BJ (cell line): ENCODE measurements at regions not wholly inside any gene's neighbourhood (a gene's known extent, or its start where the extent isn't known, plus 50 kb on each side); places are given as distances from the start of the nearest gene placed in this dataset.

Source experiments
- CTCF ChIA-PET: fragments of 350-600 bp; formaldehyde crosslinking; extraction: SDS; loops from one replicate; lab custom pipeline; 2021; ENCODE audit warnings: antibody characterized with exemption, inconsistent platforms; lab: Yijun Ruan, JAX
- POLR2A ChIA-PET: fragments of 300-600 bp; sonication (Branson Sonifier 250); formaldehyde crosslinking; extraction: SDS; loops from one replicate; lab custom pipeline; 2021; ENCODE audit warnings: antibody characterized with exemption; lab: Charles Lee
- DNase-seq: peaks from one replicate; pipeline ENCODE4 v3.0.0-alpha.2; 2011; ENCODE audit warnings: low read depth
- H3K27me3 ChIP-seq: 2 replicates; pipeline ENCODE4 v1.6.0; 2011; ENCODE audit warnings: low read length; ENCODE audit not compliant: control insufficient read depth, insufficient read depth
- H3K36me3 ChIP-seq: 2 replicates; pipeline ENCODE4 v1.5.1; 2011; ENCODE audit warnings: low read length; ENCODE audit not compliant: control insufficient read depth, insufficient read depth
- H3K4me3 ChIP-seq: 2 replicates; pipeline ENCODE4 v1.5.1; 2011; ENCODE audit warnings: low read depth, mild to moderate bottlenecking, control low read depth, low read length
- TF ChIP-seq, protein P1 (sequence below): IDR thresholded peaks from 2 replicates; pipeline ENCODE4 v1.5.1; 2011; ENCODE audit warnings: low read depth, mild to moderate bottlenecking, control low read depth, inconsistent platforms, low read length, moderate library complexity; ENCODE audit not compliant: insufficient read depth

DNA sequence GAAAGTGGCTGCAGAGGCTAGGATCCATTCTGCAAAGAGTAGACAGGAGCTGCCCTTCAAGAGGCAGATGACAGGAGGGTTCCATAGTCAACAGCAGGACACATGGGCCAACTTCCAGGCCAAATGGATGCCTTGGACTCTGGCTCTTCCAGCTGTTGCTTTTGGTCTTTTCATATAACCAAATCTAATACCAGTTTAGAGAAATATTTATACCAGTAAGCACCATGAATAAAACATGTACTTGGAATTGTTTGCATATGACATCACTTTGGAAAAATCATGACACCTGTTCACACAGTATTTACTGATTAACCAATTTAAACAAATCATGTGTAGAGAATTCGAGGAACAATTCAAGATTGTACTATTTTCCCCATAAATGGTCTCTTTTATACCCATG lies 481.3 kb downstream of the DMRT2 start:
- ChIA-PET CTCF (no interaction called here), POLR2A (no interaction called here)
- H3K36me3 ChIP-seq, result no peaks in the 10 kb centered on the region
- H3K27me3 ChIP-seq, result no peaks in the 10 kb centered on the region
- DNase-seq, result no peak
- no peak overlapping the region for H3K4me3 ChIP-seq
- TF ChIP-seq, protein P1, sequence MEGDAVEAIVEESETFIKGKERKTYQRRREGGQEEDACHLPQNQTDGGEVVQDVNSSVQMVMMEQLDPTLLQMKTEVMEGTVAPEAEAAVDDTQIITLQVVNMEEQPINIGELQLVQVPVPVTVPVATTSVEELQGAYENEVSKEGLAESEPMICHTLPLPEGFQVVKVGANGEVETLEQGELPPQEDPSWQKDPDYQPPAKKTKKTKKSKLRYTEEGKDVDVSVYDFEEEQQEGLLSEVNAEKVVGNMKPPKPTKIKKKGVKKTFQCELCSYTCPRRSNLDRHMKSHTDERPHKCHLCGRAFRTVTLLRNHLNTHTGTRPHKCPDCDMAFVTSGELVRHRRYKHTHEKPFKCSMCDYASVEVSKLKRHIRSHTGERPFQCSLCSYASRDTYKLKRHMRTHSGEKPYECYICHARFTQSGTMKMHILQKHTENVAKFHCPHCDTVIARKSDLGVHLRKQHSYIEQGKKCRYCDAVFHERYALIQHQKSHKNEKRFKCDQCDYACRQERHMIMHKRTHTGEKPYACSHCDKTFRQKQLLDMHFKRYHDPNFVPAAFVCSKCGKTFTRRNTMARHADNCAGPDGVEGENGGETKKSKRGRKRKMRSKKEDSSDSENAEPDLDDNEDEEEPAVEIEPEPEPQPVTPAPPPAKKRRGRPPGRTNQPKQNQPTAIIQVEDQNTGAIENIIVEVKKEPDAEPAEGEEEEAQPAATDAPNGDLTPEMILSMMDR, result no peak

GRCh38 chr9:1532171-1532570 lies 482.0 kb downstream of the DMRT2 start:
- H3K36me3 ChIP-seq, result no peaks in the 10 kb centered on the region
- no peaks in the 10 kb centered on the region for H3K27me3 ChIP-seq
- POLR2A ChIA-PET, result no interaction called here
- TF ChIP-seq, protein P1, result no peak
- no peak overlapping the region for H3K4me3 ChIP-seq
- CTCF ChIA-PET, result no interaction called here
- no peak for DNase-seq

- no peaks in the 10 kb centered on the region for H3K27me3 ChIP-seq
- ChIA-PET POLR2A (no interaction called here), CTCF (no interaction called here)
- no peak overlapping the region for H3K4me3 ChIP-seq
- DNase-seq, result no peak
- TF ChIP-seq, protein P1, result no peak
- no peaks in the 10 kb centered on the region for H3K36me3 ChIP-seq
Measured at GRCh38 chr9:1535051-1535450, 480.1 kb upstream of the SMARCA2 start.

DNA sequence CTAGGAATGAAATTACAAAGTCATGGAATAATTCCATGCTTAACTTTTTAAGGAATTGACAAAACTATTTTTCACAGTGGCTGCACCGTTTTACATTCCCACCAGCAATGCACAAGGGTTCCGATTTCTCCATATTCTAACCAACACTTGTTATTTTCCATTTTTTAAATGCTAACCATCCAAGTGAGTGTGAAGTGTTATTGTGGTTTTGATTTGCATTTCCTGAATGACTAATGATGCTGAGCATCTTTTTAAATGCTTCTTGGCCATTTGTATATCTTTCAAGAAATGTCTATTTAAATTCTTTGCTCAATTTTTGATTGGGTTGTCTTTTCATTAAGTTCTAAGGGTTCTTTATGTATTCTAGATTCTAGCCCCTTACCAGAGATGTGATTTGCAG lies 479.5 kb upstream of the SMARCA2 start:
- ChIA-PET CTCF (no interaction called here), POLR2A (no interaction called here)
- no peak for DNase-seq
- TF ChIP-seq, protein P1, result no peak
- H3K27me3 ChIP-seq, result no peaks in the 10 kb centered on the region
- H3K4me3 ChIP-seq, result no peak overlapping the region
- H3K36me3 ChIP-seq, result no peaks in the 10 kb centered on the region

GRCh38 chr9:1536522-1537170 lies 478.5 kb upstream of the SMARCA2 start:
- H3K27me3 ChIP-seq, result no peaks in the 10 kb centered on the region
- H3K4me3 ChIP-seq, result no peak overlapping the region
- no peaks in the 10 kb centered on the region for H3K36me3 ChIP-seq
- no peak for DNase-seq
- CTCF ChIA-PET, result no interaction called here
- POLR2A ChIA-PET, result no interaction called here
- TF ChIP-seq, protein P1, result no peak
